Activated T-helper 1 cell treated with anti-CD3 and anti-CD28 coated beads, Interleukin-12 subunit alpha, Interleukin-12 subunit beta, Interleukin-2, Interleukin-4 antibody, amounts not matched to agents 30 ng/mL and 10 ng/mL and 1 ng/mL, durations not matched to agents 14 hours and 24 hours and 36 hours (primary cell): ENCODE measurements at regions not wholly inside any gene's neighbourhood (a gene's known extent, or its start where the extent isn't known, plus 50 kb on each side); places are given as distances from the start of the nearest gene placed in this dataset.

Experiments
- DNase-seq: peaks from one replicate; pipeline ENCODE4 v3.0.0; 2021; ENCODE audit warnings: low spot score
- H3K27ac Mint-ChIP-seq: one replicate; pipeline ENCODE4 v1.8.0; 2021; ENCODE audit warnings: mild to moderate bottlenecking, mixed read lengths
- H3K27me3 Mint-ChIP-seq: one replicate; pipeline ENCODE4 v1.8.0; 2022; ENCODE audit warnings: mild to moderate bottlenecking, moderate library complexity, mixed read lengths; ENCODE audit not compliant: insufficient read depth
- H3K36me3 Mint-ChIP-seq: one replicate; pipeline ENCODE4 v1.8.0; 2021; ENCODE audit warnings: low read depth, mixed read lengths
- H3K4me1 Mint-ChIP-seq: one replicate; pipeline ENCODE4 v1.8.0; 2021; ENCODE audit warnings: low read depth, mixed read lengths
- H3K4me3 Mint-ChIP-seq: one replicate; pipeline ENCODE4 v1.8.0; 2021; ENCODE audit warnings: mild to moderate bottlenecking, moderate library complexity, mixed read lengths
- H3K9me3 Mint-ChIP-seq: one replicate; pipeline ENCODE4 v1.8.0; 2021; ENCODE audit warnings: mixed read lengths
- intact Hi-C: fragments of 100-400 bp; cut with micrococcal nuclease; formaldehyde crosslinking; loops from one replicate; pipeline ENCODE4 v1.15.1; 2024

DNA sequence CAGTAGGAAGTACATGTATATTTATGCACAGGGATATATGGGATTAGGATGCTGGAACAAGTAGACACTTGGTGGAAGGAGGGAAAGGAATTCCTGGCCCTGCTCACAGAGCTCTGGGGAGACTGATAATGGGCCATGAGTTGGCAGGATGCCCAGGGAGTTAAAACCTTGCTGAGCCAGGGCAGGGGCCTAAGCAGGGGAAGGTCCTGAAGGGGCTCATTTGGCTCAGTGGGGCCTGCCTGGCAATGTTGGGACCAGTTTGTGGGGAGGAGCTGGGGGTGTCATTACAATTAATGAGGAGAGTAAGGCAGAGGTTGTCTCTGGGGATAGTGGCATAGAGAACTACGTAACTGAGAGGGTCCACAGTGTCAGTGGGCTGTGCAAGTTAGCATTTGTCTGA, 124.2 kb upstream of the ADPGK start:
- intact Hi-C loops, result no loop called here
- Mint-ChIP-seq H3K27ac (no peak overlapping the region), H3K4me3 (no peak overlapping the region), H3K9me3 (peaks cover 3% of the 10 kb centered on the region), H3K36me3 (no peaks in the 10 kb centered on the region), H3K4me1 (no peaks in the 10 kb centered on the region), H3K27me3 (peaks cover 13% of the 10 kb centered on the region)
- DNase-seq, result no peak

DNA sequence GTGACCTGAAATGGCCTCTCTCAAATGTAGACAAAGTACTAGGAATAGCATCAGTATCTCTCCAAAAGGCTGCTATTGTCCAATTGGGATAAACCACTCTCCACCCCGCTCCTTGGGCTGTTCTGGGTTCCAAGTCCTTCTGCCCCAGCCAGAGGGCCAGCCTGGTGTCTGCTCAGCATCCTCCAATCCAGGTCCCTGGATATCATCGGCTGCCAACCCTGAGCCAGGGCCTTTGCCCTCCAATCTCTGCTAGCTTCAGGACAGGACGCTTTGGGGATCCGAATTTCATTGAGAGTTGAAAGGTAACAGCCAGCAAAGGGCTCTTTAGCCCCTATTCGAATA, 119.3 kb upstream of the ADPGK start:
- Mint-ChIP-seq H3K4me3 (no peak overlapping the region), H3K27me3 (peaks cover 14% of the 10 kb centered on the region)

DNA sequence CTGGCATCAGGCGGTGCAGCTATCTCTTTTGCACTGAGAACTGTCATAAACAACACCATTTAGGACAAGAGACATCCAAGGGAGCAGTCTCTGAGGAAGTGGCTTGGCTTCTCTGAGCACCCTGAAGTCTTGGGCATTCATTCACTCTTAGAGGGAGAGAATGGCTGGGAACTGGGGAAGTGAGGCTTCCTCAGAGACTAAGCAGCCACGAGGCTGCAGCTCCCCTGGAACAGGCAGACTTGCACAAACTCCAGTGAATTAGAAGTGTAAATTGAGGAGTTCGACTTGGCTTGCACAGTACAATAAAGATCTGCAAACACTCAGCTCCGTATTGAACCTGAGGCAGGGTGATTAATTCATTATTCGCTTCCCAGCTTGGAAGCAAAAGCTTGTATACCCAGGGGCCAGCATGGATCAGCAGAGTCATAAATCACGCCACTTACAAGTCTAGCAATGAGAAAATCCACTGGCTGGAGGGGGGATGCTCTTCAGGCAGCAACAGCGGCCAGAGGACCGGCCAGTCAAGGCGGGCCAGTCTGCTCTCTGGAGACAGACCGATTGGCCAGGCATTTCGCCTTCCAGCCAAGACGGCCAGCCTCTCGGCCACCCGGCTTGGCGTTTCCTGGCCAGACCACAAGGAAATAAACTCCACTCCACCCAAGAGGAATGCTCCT, 118.8 kb upstream of the ADPGK start:
- intact Hi-C loops, result no loop called here
- DNase-seq, result no peak
- no peak overlapping the region for H3K27ac Mint-ChIP-seq
- no peaks in the 10 kb centered on the region for H3K4me1 Mint-ChIP-seq
- H3K36me3 Mint-ChIP-seq, result no peaks in the 10 kb centered on the region
- H3K27me3 Mint-ChIP-seq, result peaks cover 14% of the 10 kb centered on the region
- H3K4me3 Mint-ChIP-seq, result no peak overlapping the region
- H3K9me3 Mint-ChIP-seq, result no peaks in the 10 kb centered on the region

More for the DNA sequence above, 119.3 kb upstream of the ADPGK start:
- no peaks in the 10 kb centered on the region for H3K9me3 Mint-ChIP-seq
- DNase-seq, result no peak
- intact Hi-C loops, result no loop called here
- H3K27ac Mint-ChIP-seq, result no peak overlapping the region
- H3K4me1 Mint-ChIP-seq, result no peaks in the 10 kb centered on the region
- no peaks in the 10 kb centered on the region for H3K36me3 Mint-ChIP-seq

DNA sequence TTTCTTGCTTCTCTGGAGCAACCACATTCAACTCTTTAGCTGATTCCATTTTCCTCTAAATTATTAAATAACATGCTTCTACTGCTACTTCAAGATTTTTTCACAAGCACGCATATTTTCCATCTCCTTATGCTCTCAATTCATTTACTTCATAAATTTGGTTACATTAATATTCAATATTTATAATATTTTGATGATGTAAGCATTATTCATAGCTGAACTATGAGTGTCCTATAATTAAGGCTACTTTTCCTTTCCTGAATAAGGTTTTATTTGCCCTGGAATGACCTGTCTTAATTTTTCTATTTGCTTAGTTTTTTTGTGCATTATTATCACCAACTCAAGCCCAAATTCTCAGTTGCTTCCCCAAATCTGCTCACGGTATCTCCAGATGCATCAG, 109.4 kb upstream of the ADPGK start:
- Mint-ChIP-seq H3K27ac (no peak overlapping the region), H3K9me3 (no peaks in the 10 kb centered on the region), H3K27me3 (peaks cover 26% of the 10 kb centered on the region), H3K4me3 (no peak overlapping the region), H3K4me1 (no peaks in the 10 kb centered on the region), H3K36me3 (no peaks in the 10 kb centered on the region)
- intact Hi-C loops, result no loop called here
- no peak for DNase-seq

DNA sequence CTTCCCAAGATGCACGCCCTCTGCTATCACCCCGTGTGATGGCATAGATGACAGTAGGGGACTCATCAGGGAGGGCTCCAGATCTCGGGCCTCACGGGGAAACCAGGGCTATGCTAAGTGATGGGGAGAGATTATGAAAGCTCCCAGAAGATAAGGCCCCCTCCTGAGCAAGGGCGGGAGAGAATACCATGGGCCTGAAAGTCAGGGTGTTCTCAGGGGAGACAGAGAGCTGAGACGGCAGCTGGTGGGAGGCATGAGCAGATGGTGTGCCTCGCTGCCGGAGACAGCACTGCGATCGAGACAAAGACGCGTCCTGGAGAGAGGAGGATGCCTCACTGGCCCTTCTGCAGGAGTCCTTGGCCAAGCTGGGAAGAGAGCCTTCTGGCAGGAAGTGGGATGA, 106.5 kb upstream of the ADPGK start:
- H3K4me1 Mint-ChIP-seq, result no peaks in the 10 kb centered on the region

DNA sequence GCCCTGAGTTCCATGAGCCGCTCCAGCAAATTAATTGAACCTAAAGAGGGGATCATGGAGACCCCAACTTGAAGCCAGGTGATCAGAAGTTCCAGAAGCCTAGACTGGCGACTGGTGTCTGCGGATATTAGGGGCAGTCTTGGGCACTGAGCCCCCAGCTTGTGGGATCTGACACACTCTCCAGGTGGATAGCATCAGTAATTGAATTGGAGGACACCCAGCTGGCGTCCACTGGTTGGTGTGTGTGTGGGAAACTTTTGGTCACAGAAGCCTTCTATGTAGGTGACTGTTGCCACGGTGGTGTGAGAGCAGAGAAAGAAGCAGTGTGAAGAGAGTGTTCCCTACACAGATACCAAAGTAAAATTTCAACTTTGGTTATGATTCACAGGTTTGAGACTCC, 106.0 kb upstream of the ADPGK start:
- H3K4me1 Mint-ChIP-seq, result no peaks in the 10 kb centered on the region
- peaks cover 11% of the 10 kb centered on the region for H3K27me3 Mint-ChIP-seq
- intact Hi-C loops, result no loop called here
- H3K9me3 Mint-ChIP-seq, result no peaks in the 10 kb centered on the region
- no peak overlapping the region for H3K4me3 Mint-ChIP-seq
- no peak overlapping the region for H3K27ac Mint-ChIP-seq
- no peak for DNase-seq
- H3K36me3 Mint-ChIP-seq, result no peaks in the 10 kb centered on the region

More for the DNA sequence above, 106.5 kb upstream of the ADPGK start:
- H3K36me3 Mint-ChIP-seq, result no peaks in the 10 kb centered on the region
- intact Hi-C loops, result no loop called here
- peaks cover 12% of the 10 kb centered on the region for H3K27me3 Mint-ChIP-seq
- H3K27ac Mint-ChIP-seq, result no peak overlapping the region
- DNase-seq, result no peak
- H3K4me3 Mint-ChIP-seq, result no peak overlapping the region
- no peaks in the 10 kb centered on the region for H3K9me3 Mint-ChIP-seq

DNA sequence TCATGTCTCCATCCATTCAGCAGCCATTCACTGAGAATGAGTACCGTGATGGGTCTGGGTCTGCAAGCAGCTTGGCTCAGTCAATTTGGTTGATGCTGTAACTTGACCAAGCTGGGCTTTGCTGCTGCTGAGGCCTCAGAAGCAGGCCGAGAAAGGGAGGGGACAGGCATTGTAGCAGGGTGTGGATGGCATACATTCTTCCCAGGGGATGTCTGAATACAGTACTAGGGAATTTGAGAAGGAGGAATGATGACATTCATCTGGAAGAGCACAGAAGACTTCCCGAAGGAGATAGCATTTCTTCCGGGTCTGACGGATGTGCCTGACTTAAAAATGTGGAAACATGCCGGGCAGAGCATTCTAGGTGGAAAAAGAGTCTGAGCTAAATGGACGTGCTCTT, 105.3 kb upstream of the ADPGK start:
- Mint-ChIP-seq H3K9me3 (no peaks in the 10 kb centered on the region), H3K36me3 (no peaks in the 10 kb centered on the region), H3K4me1 (no peaks in the 10 kb centered on the region), H3K27me3 (peaks cover 6% of the 10 kb centered on the region), H3K4me3 (no peak overlapping the region), H3K27ac (no peak overlapping the region)
- intact Hi-C loops, result no loop called here
- DNase-seq, result no peak

DNA sequence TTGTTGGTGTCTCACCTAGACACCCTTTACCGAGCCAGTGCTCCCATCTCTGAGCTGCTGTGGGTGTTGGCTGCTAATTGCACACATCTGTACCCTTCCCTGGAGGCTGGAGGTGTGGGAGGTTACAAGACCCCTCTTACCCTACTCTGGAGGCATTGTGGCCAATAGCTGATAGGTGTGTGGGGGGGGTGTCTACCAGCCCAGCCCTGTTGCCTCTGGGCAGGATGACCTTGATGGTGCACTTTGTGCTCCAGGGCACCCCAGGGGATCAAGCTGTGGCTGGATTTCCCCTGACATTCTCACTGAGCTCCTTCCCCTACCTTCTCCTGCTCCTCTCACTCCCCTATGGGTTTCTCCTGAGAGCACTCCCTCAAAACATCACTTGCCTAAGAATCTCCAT, 104.7 kb upstream of the ADPGK start:
- no peaks in the 10 kb centered on the region for H3K9me3 Mint-ChIP-seq
- DNase-seq, result no peak
- intact Hi-C loops, result no loop called here

DNA sequence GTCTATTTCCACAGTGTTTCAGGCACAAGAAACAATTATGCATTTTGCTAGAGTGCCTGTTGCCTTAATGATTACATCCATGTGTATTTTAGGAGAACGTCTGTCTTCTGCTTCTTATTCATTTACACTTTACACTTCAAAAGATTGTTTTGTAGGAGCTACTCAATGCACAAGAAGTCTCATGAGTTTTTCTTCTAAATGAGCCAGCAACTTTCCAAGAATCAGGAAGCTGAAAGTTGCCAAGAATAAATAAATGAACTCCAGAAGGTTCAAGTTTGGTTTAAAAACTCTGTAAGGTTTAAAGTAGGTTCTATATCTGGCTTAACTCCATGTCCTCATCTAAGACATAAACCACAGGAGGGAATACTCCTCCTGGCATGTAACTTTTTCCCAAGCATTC, 103.8 kb upstream of the ADPGK start:
- Mint-ChIP-seq H3K36me3 (no peaks in the 10 kb centered on the region), H3K27me3 (peaks cover 4% of the 10 kb centered on the region), H3K27ac (no peak overlapping the region), H3K4me3 (no peak overlapping the region), H3K9me3 (peaks cover 7% of the 10 kb centered on the region), H3K4me1 (no peaks in the 10 kb centered on the region)
- intact Hi-C loops, result no loop called here
- no peak for DNase-seq

More for the DNA sequence above, 104.7 kb upstream of the ADPGK start:
- no peaks in the 10 kb centered on the region for H3K36me3 Mint-ChIP-seq
- H3K27ac Mint-ChIP-seq, result no peak overlapping the region
- H3K4me1 Mint-ChIP-seq, result no peaks in the 10 kb centered on the region
- peaks cover 4% of the 10 kb centered on the region for H3K27me3 Mint-ChIP-seq
- H3K4me3 Mint-ChIP-seq, result no peak overlapping the region

DNA sequence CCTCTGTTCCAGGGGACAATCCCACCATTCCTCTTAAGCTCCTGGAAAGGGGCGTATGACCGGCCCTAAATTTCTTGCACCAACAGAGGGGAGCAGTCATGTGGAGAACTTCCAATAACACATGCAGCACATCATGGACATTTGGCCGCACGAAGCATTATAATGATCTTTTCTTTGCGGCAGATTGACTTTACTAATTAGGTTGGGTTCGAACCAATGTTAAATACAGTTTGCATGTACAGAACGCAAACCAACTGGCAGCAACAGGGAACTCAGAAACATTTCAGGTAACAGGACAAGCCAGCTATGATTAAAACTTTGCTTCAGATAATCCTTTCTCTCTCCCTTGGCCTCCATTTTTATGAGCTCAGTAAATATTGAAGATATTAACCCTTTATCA, 100.8 kb upstream of the ADPGK start:
- no peak overlapping the region for H3K4me3 Mint-ChIP-seq
- peaks cover 10% of the 10 kb centered on the region for H3K9me3 Mint-ChIP-seq
- H3K27me3 Mint-ChIP-seq, result peaks cover 1% of the 10 kb centered on the region

DNA sequence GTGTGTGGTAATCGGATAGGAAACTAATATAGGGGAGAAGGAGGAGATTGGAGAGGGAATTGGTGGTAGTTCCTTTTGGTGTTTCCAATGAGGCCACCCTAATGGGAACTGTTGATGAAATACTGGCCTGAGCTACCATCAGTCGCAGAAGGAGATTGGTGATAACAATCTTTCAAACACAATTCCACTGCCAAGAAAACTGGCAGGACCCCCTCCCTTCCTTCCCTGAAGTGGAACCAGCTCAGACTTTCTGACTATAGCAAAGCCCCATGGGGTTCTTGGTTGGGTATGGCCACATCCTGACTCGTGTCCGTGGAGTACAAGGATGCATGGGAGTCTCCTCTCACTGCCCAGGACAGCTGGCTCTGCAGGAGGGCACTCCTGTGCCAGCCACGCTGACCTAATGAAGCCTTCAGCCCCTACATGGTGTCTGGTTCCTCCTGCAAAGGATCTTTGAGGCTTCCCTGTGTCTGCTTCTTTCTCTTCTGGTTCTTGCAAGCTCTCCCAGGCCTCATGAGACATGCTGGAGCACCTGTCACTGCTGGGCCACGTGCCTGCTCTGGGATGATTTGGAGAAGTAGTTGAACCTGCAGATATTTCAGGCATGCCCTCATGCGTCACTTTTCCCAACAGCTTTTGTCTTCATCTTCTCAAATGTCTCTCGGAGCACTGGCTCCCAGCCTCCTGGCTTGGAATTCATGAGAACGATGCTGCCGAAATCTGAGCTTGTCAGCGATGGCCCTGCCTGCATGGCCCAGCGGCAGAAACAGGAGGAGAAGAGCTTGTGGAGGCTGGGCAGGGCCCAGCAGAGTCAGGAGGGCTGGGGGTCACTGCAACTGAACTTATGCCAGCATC, 90.0 kb upstream of the ADPGK start:
- H3K27ac Mint-ChIP-seq, result no peak overlapping the region
- DNase-seq, result no peak
- H3K9me3 Mint-ChIP-seq, result no peaks in the 10 kb centered on the region
- H3K36me3 Mint-ChIP-seq, result no peaks in the 10 kb centered on the region
- no peaks in the 10 kb centered on the region for H3K4me1 Mint-ChIP-seq
- peaks cover 15% of the 10 kb centered on the region for H3K27me3 Mint-ChIP-seq
- intact Hi-C loops, result no loop called here
- H3K4me3 Mint-ChIP-seq, result no peak overlapping the region

More for the DNA sequence above, 100.8 kb upstream of the ADPGK start:
- no peak overlapping the region for H3K27ac Mint-ChIP-seq
- H3K36me3 Mint-ChIP-seq, result no peaks in the 10 kb centered on the region
- no peaks in the 10 kb centered on the region for H3K4me1 Mint-ChIP-seq
- intact Hi-C loops, result no loop called here
- DNase-seq, result no peak

DNA sequence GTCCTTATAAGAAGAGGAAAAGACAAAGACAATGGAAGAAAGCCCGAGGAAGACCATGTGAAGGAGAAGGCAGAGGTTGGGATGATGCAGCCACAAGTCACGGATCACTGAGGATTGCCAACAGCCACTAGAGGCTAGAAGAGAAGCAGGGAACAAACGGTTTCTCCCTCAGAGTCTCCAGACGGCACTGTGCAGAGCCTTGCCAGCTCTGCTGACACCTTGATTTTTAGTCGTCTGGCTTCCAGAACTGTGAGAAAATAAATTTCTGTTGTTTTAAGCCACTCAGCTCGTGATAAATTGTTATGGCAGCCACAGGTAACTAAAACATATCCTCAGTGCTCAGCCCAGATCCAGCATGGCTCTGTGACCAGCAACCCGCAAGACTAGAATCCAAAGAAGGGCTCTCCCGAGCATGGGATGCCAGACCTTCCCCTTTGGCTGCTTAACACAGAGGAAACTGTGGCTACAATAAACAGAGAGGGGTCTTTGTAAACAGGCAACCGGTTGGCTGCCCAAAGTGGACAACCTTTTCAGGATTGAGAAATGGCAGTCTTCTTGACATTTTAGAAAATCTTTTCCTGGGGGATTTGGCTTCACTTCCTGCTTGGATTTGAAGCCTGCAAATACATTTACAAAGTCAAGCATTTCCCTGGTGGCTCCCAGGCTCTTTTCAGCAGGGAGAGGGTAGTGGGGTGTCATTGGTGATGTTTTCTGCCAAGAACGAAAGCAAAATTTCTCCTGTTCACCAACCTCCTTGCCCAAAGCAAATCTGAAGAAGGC, 88.7 kb upstream of the ADPGK start:
- DNase-seq, result no peak
- Mint-ChIP-seq H3K27me3 (peaks cover 11% of the 10 kb centered on the region), H3K4me3 (no peak overlapping the region), H3K36me3 (no peaks in the 10 kb centered on the region), H3K9me3 (no peaks in the 10 kb centered on the region), H3K27ac (no peak overlapping the region), H3K4me1 (no peaks in the 10 kb centered on the region)
- intact Hi-C loops, result no loop called here
